Tibial artery (tissue), 4 donors: ENCODE measurements at regions not wholly inside any gene's neighbourhood (a gene's known extent, or its start where the extent isn't known, plus 50 kb on each side); places are given as distances from the start of the nearest gene placed in this dataset.

Experiments used
- DNase-seq, 2 donors: peaks; one replicate each; pipeline ENCODE4 v3.0.0-alpha.2; 2019
- H3K27ac ChIP-seq, 2 donors: fragments of 200-600 bp; sonication (generic) in 1 of 2; 1 replicate in 1 of 2; 2 replicates in 1 of 2; pipeline ENCODE4 v1.5.1; 2018 to 2019; ENCODE audit warnings: mild to moderate bottlenecking in 1 of 2
- H3K27me3 ChIP-seq, 2 donors: fragments of 200-600 bp; sonication (generic) in 1 of 2; one replicate each; pipeline versions ENCODE4 v1.5.1 to v1.6.0; 2016 to 2019
- H3K36me3 ChIP-seq, 3 donors: fragments of 200-600 bp; sonication (generic) in 2 of 3; one replicate each; pipeline ENCODE4 v1.5.1; 2016 to 2019; ENCODE audit warnings: mild to moderate bottlenecking in 2 of 3
- H3K4me1 ChIP-seq, 4 donors: fragments of 200-600 bp; sonication (generic) in 2 of 4; 1 replicate in 3 of 4; 2 replicates in 1 of 4; pipeline ENCODE4 v1.5.1; 2016 to 2019
- H3K4me3 ChIP-seq, 2 donors: fragments of 200-600 bp; sonication (generic) in 1 of 2; 1 replicate in 1 of 2; 2 replicates in 1 of 2; pipeline ENCODE4 v1.5.1; 2018 to 2019; ENCODE audit warnings: mild to moderate bottlenecking in 2 of 2
- H3K9me3 ChIP-seq, 3 donors: fragments of 200-600 bp; sonication (generic) in 1 of 3; one replicate each; pipeline ENCODE4 v1.5.1; 2016 to 2019
- intact Hi-C: fragments of 100-400 bp; cut with DNase I; formaldehyde crosslinking; loops from one replicate; pipeline ENCODE4 v1.15.0; 2023; ENCODE audit warnings: low total_unique reads
- TF ChIP-seq, protein P1 (sequence below), 2 experiments: fragments of 200-600 bp in 1 of 2; fragments of 450-650 bp in 1 of 2; IDR thresholded peaks; one replicate each; pipeline ENCODE4 v1.5.1; 2017 to 2019; ENCODE audit warnings: antibody characterized with exemption in 2 of 2, mild to moderate bottlenecking in 1 of 2, moderate library complexity in 1 of 2

DNA sequence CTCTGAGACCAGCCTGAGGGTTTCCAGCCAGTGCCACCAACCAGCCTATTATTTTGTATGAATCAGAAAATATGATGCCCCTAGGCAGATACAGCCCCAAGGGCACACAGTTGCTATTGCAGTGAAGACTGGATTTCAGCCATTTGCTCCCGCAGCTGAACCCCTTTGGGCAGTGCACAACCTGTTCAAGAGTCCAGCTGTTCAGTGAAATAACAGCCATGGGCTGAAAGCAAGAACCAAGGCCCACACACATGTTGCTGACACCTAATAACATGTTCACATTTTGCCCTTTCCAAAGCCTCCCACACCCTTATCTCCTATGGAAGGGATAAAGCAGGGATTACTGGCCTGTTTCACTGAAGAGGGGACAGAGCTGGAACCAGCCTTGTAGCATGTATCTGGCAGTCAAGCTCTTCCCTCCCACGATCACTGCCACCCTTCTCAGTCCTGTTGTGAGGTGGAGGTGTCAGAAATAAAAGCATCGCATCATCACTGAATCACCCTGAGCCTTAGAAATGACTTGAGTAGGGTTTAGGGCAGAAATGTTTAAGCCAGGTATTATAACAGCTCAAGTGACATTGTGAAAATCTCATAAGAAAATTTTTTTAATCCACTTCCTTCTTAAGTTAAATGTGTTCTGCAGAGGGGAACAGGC, 137.1 kb upstream of the FSTL4 start:
- DNase-seq = no peak
- H3K4me1 ChIP-seq = no peaks in the 10 kb centered on the region
- no peak overlapping the region for H3K27ac ChIP-seq
- H3K4me3 ChIP-seq = no peak overlapping the region
- H3K9me3 ChIP-seq = no peaks in the 10 kb centered on the region
- H3K27me3 ChIP-seq = peaks cover 0 to 3% of the 10 kb centered on the region in 2 donors
- TF ChIP-seq, protein P1, sequence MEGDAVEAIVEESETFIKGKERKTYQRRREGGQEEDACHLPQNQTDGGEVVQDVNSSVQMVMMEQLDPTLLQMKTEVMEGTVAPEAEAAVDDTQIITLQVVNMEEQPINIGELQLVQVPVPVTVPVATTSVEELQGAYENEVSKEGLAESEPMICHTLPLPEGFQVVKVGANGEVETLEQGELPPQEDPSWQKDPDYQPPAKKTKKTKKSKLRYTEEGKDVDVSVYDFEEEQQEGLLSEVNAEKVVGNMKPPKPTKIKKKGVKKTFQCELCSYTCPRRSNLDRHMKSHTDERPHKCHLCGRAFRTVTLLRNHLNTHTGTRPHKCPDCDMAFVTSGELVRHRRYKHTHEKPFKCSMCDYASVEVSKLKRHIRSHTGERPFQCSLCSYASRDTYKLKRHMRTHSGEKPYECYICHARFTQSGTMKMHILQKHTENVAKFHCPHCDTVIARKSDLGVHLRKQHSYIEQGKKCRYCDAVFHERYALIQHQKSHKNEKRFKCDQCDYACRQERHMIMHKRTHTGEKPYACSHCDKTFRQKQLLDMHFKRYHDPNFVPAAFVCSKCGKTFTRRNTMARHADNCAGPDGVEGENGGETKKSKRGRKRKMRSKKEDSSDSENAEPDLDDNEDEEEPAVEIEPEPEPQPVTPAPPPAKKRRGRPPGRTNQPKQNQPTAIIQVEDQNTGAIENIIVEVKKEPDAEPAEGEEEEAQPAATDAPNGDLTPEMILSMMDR (IDR thresholded peaks at IDR 0.05) = no peak
- intact Hi-C loops = no loop called here
- H3K36me3 ChIP-seq = no peaks in the 10 kb centered on the region

DNA sequence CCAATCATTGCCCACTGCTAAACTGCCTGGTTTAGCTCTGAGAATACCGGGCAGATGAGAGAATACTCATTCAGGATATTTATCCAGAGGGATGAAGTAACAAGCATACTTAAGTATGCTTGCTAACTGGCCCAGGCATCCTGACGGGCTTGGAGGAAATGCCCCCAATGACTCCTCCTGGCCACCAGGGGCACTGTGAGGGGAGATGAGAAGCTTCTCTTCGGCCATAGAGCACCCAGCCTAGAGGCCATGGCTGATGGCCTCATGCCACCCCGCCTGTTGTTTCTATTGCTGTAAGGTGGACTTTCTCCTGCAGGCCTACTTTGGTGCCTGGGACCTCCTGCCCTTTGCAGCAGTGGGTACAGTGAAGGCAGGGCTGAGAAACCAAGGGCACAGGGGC, 134.5 kb upstream of the FSTL4 start:
- Histone ChIP-seq H3K9me3 (no peaks in the 10 kb centered on the region), H3K4me3 (no peak overlapping the region), H3K4me1 (no peaks in the 10 kb centered on the region), H3K36me3 (no peaks in the 10 kb centered on the region), H3K27me3 (no peaks in the 10 kb centered on the region), H3K27ac (no peak overlapping the region)
- intact Hi-C loops = no loop called here
- no peak for DNase-seq
- TF ChIP-seq, protein P1 (IDR thresholded peaks at IDR 0.05) = no peak

DNA sequence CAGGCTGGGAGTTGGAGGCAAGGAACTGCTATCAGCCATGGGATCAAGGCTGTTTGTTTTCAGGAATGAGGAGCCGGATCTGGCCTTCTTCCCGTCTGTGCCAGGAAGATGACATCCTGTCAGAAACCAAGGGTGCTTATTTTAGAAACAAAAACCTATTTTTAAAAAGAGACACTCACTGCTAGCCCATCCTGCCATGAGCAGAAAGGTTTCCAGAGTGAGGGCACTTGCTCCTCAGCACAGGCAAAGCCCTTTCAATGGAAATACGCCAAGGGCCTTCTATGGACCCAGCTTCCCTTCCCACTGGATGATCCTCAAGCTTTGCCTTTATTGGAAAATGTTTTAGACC, 132.6 kb upstream of the FSTL4 start:
- no peak for DNase-seq

DNA sequence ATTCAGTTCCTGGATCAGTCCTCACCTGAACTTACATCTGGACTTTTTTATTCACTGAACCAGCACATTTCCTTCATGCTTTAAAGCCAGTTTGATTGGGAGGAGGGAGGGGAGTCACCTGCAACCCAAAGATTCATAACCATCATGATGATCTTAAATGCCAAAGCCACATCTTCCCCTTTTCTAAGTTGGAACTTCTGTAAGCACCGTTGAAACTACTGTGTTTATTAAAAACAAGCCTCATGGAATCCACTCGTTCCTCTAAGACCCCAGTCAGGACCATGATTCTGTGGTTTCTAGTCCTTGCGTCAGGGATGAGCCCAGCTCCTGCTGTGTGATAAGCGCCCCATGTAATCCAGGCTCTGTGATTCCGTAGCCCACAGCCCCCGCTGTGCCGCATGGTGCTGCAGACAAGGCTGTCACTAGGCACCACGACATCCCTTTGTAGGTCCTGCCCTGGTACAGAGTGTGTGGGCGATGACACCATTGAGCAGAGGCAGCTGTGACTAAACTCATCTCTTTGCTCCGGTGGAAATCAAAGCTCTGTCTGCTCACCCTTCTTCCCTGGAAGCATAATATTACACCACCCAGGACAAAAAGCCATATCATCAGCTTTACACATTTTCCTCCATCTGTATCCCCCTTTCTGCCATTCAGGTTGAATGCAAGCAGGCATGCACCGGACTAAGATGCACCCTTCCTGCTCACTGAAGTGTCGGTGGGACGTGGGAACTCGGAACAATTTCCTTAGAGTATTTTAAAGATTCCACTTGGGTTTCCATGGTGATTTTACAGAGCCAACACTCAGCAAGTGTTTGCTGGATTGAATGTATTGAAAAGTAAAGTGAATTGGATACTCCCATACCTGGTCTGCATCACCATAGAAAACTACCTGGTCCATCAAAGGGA, 132.0 kb upstream of the FSTL4 start:
- TF ChIP-seq, protein P1 (IDR thresholded peaks at IDR 0.05) = no peak
- intact Hi-C loops = no loop called here

More for the DNA sequence above, 132.6 kb upstream of the FSTL4 start:
- H3K9me3 ChIP-seq = no peaks in the 10 kb centered on the region
- no peak overlapping the region for H3K4me3 ChIP-seq
- no peaks in the 10 kb centered on the region for H3K36me3 ChIP-seq
- TF ChIP-seq, protein P1 (IDR thresholded peaks at IDR 0.05) = no peak
- no peak overlapping the region for H3K27ac ChIP-seq
- intact Hi-C loops = no loop called here
- H3K4me1 ChIP-seq = no peaks in the 10 kb centered on the region
- no peaks in the 10 kb centered on the region for H3K27me3 ChIP-seq

DNA sequence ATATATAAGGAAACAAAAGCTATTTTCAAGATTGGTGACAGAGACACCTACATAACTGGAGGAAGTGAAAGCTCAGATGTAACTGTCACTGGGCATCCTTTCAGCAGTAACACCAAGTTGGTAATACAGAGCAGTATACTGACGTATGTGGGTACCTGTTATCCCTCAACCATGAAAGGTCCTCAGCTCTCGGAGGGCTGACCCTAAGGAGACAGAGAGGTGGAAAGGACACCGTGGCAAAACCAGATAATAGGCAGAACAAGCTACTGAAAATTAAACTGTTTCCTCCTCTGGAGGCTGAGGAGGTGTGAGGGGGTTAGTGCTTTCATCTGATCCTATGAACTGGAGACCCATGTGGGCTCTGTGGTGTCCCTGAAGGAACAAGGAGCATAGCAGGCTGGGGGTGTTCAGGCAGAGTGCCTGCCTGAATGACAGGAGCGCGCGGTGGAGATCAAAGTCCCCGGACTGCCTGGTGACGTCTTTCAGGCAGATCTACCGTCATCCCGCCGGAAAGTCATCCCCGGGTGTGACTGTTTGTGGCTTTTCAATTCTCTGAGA, 130.2 kb upstream of the FSTL4 start:
- Histone ChIP-seq H3K9me3 (no peaks in the 10 kb centered on the region), H3K4me3 (no peak overlapping the region), H3K36me3 (no peaks in the 10 kb centered on the region), H3K27ac (no peak overlapping the region), H3K4me1 (no peaks in the 10 kb centered on the region), H3K27me3 (no peaks in the 10 kb centered on the region)
- DNase-seq = no peak
- intact Hi-C loops = no loop called here
- TF ChIP-seq, protein P1 (IDR thresholded peaks at IDR 0.05) = no peak

More for the DNA sequence above, 132.0 kb upstream of the FSTL4 start:
- no peaks in the 10 kb centered on the region for H3K9me3 ChIP-seq
- no peaks in the 10 kb centered on the region for H3K4me1 ChIP-seq
- no peaks in the 10 kb centered on the region for H3K27me3 ChIP-seq
- no peak for DNase-seq
- no peak overlapping the region for H3K27ac ChIP-seq
- no peak overlapping the region for H3K4me3 ChIP-seq
- no peaks in the 10 kb centered on the region for H3K36me3 ChIP-seq
